SK-N-SH (cell line): ENCODE measurements at regions not wholly inside any gene's neighbourhood (a gene's known extent, or its start where the extent isn't known, plus 50 kb on each side); places are given as distances from the start of the nearest gene placed in this dataset.

Experiments used
- CTCF ChIA-PET: fragments of 300-600, 350-600 bp; formaldehyde crosslinking; extraction: SDS; loops from one replicate; lab custom pipeline; 2021; lab: Yijun Ruan, JAX
- POLR2A ChIA-PET: fragments of 350-600 bp; sonication (Branson Sonifier 250); formaldehyde crosslinking; extraction: SDS; loops from one replicate; lab custom pipeline; 2020; ENCODE audit warnings: antibody characterized with exemption, inconsistent platforms; lab: Yijun Ruan, JAX
- DNase-seq: peaks from one replicate; pipeline ENCODE4 v3.0.0; 2012
- H2AFZ ChIP-seq: fragments of 200-600 bp; sonication (generic); 2 replicates; pipeline ENCODE4 v1.8.1; 2016; ENCODE audit warnings: antibody characterized with exemption, mild to moderate bottlenecking, low read depth
- H3F3A ChIP-seq: fragments of 200-600 bp; sonication (generic); replicated peaks from 2 replicates; pipeline ENCODE3; 2016; ENCODE audit warnings: antibody characterized with exemption, mild to moderate bottlenecking; ENCODE audit not compliant: insufficient read depth
- H3K27ac ChIP-seq, 2 experiments: fragments of 200-500 bp in 1 of 2; fragments of 200-600 bp in 1 of 2; sonication (Bioruptor generic) in 1 of 2; sonication (generic), shearing (Covaris generic) in 1 of 2; 2 replicates each; pipeline versions ENCODE4 v1.5.1 to v1.6.1; 2014 to 2016; ENCODE audit warnings: low read depth in 2 of 2, inconsistent platforms in 1 of 2, low read length in 1 of 2, mild to moderate bottlenecking in 1 of 2, mixed read lengths in 1 of 2
- H3K27me3 ChIP-seq: fragments of 200-600 bp; sonication (generic), shearing (Covaris generic); 2 replicates; pipeline ENCODE4 v1.6.1; 2016; ENCODE audit warnings: mixed run types; ENCODE audit not compliant: insufficient read depth
- H3K36me3 ChIP-seq, 2 experiments: fragments of 200-500 bp in 1 of 2; fragments of 200-600 bp in 1 of 2; sonication (Bioruptor generic) in 1 of 2; sonication (generic) in 1 of 2; replicated peaks in 1 of 2; 2 replicates each; pipeline versions ENCODE3 to v1.5.1; 2014 to 2016; ENCODE audit warnings: low read length in 1 of 2, mild to moderate bottlenecking in 1 of 2; ENCODE audit not compliant: insufficient read depth in 2 of 2, control insufficient read depth in 1 of 2
- H3K4me1 ChIP-seq, 2 experiments: fragments of 200-500 bp in 1 of 2; fragments of 200-600 bp in 1 of 2; sonication (Bioruptor generic) in 1 of 2; sonication (generic), shearing (Covaris generic) in 1 of 2; 2 replicates each; pipeline versions ENCODE4 v1.5.1 to v1.6.1; 2014 to 2016; ENCODE audit warnings: low read depth in 1 of 2, low read length in 1 of 2, mixed run types in 1 of 2; ENCODE audit not compliant: insufficient read depth in 2 of 2, control insufficient read depth in 1 of 2
- H3K4me2 ChIP-seq: fragments of 200-600 bp; sonication (generic), shearing (Covaris generic); 2 replicates; pipeline ENCODE4 v1.6.1; 2017; ENCODE audit warnings: mixed run types
- H3K4me3 ChIP-seq, 2 experiments: fragments of 200-500 bp in 1 of 2; fragments of 200-600 bp in 1 of 2; sonication (Bioruptor generic) in 1 of 2; sonication (generic), shearing (Covaris generic) in 1 of 2; 2 replicates each; pipeline versions ENCODE4 v1.5.1 to v1.8.1; 2014 to 2016; ENCODE audit warnings: low read depth in 2 of 2, inconsistent platforms in 1 of 2, low read length in 1 of 2, mild to moderate bottlenecking in 1 of 2, mixed read lengths in 1 of 2, moderate library complexity in 1 of 2
- H3K79me2 ChIP-seq: fragments of 200-600 bp; sonication (generic); 2 replicates; pipeline ENCODE4 v1.8.1; 2017; ENCODE audit warnings: mild to moderate bottlenecking; ENCODE audit not compliant: insufficient read depth
- H3K9ac ChIP-seq: fragments of 200-600 bp; sonication (generic); 2 replicates; pipeline ENCODE4 v1.6.1; 2017; ENCODE audit warnings: mixed run types
- H3K9me2 ChIP-seq: fragments of 200-600 bp; sonication (generic); 2 replicates; pipeline ENCODE4 v1.6.1; 2017; ENCODE audit warnings: mixed run types
- H3K9me3 ChIP-seq: fragments of 200-600 bp; sonication (generic); 2 replicates; pipeline ENCODE4 v1.6.1; 2017; ENCODE audit warnings: mixed run types, mild to moderate bottlenecking, moderate library complexity
- H4K20me1 ChIP-seq: fragments of 200-600 bp; sonication (generic); 2 replicates; pipeline ENCODE4 v1.6.1; 2017; ENCODE audit warnings: mild to moderate bottlenecking, mixed run types; ENCODE audit not compliant: insufficient read depth
- CHD2 ChIP-seq: fragments of 150-350 bp; IDR thresholded peaks from 2 replicates; pipeline ENCODE4 v1.6.1; 2018; ENCODE audit warnings: low read length; ENCODE audit not compliant: partially characterized antibody
- CTCF ChIP-seq: fragments of 200-600 bp; sonication (generic); IDR thresholded peaks from 2 replicates; pipeline ENCODE4 v1.6.1; 2017; ENCODE audit warnings: antibody characterized with exemption, mild to moderate bottlenecking, moderate library complexity
- ELF1 ChIP-seq: IDR thresholded peaks from 2 replicates; pipeline ENCODE4 v1.4.0; 2012
- EP300 ChIP-seq, 2 experiments: IDR thresholded peaks; 2 replicates each; pipeline versions ENCODE4 v1.4.0 to v1.6.1; 2012; ENCODE audit warnings: borderline replicate concordance in 1 of 2, low read depth in 1 of 2, low read length in 1 of 2
- EZH2phosphoT487 ChIP-seq: fragments of 200-600 bp; sonication (generic); IDR thresholded peaks from 2 replicates; pipeline ENCODE4 v1.6.1; 2017; ENCODE audit warnings: low read depth, mixed run types, mild to moderate bottlenecking, antibody characterized with exemption, moderate library complexity, borderline replicate concordance
- FOSL2 ChIP-seq: IDR thresholded peaks from 2 replicates; pipeline ENCODE4 v1.4.0; 2012; ENCODE audit warnings: low read depth, mild to moderate bottlenecking, moderate library complexity, borderline replicate concordance
- FOXJ3 ChIP-seq: sonication (generic); formaldehyde crosslinking; IDR thresholded peaks from 2 replicates; pipeline ENCODE4 v1.5.1; 2020; ENCODE audit warnings: mild to moderate bottlenecking, missing genetic modification reagents
- FOXM1 ChIP-seq: IDR thresholded peaks from 2 replicates; pipeline ENCODE4 v1.4.0; 2012; ENCODE audit warnings: low read depth, mild to moderate bottlenecking
- GABPA ChIP-seq: IDR thresholded peaks from 2 replicates; pipeline ENCODE4 v1.4.0; 2012; ENCODE audit warnings: low read depth, mild to moderate bottlenecking
- GATA2 ChIP-seq: sonication (generic); formaldehyde crosslinking; IDR thresholded peaks from 2 replicates; pipeline ENCODE4 v1.5.0; 2020; ENCODE audit warnings: mild to moderate bottlenecking, missing genetic modification reagents
- IRF3 ChIP-seq: fragments of 150-350 bp; IDR thresholded peaks from 2 replicates; pipeline ENCODE4 v1.6.1; 2016; ENCODE audit warnings: mild to moderate bottlenecking, low read depth, low read length
- JUND ChIP-seq: IDR thresholded peaks from 2 replicates; pipeline ENCODE4 v1.4.0; 2012
- MAX ChIP-seq: IDR thresholded peaks from 2 replicates; pipeline ENCODE4 v1.4.0; 2012; ENCODE audit warnings: low read depth
- MEF2A ChIP-seq: IDR thresholded peaks from 2 replicates; pipeline ENCODE4 v1.4.0; 2012; ENCODE audit warnings: low read depth, borderline replicate concordance
- POLR2AphosphoS5 ChIP-seq: IDR thresholded peaks from 2 replicates; pipeline ENCODE4 v1.6.1; 2012; ENCODE audit warnings: low read depth, low read length
- RAD21 ChIP-seq: IDR thresholded peaks from 2 replicates; pipeline ENCODE4 v1.6.1; 2012; ENCODE audit warnings: mild to moderate bottlenecking, low read length
- RCOR1 ChIP-seq: fragments of 150-350 bp; IDR thresholded peaks from 2 replicates; pipeline ENCODE4 v1.6.1; 2017; ENCODE audit warnings: antibody characterized with exemption, low read length
- RFX5 ChIP-seq: IDR thresholded peaks from 2 replicates; pipeline ENCODE4 v1.6.1; 2012; ENCODE audit warnings: mild to moderate bottlenecking, improper control_type of control experiment, low read length
- RXRA ChIP-seq: IDR thresholded peaks from 2 replicates; pipeline ENCODE4 v1.4.0; 2012; ENCODE audit warnings: low read depth, mild to moderate bottlenecking, borderline replicate concordance
- SIN3A ChIP-seq: IDR thresholded peaks from 2 replicates; pipeline ENCODE4 v1.6.1; 2012; ENCODE audit warnings: low read depth, mild to moderate bottlenecking, low read length, moderate library complexity, borderline replicate concordance
- SMC3 ChIP-seq: IDR thresholded peaks from 2 replicates; pipeline ENCODE4 v1.6.1; 2012; ENCODE audit warnings: low read depth, low read length, improper control_type of control experiment
- TCF12 ChIP-seq: IDR thresholded peaks from 2 replicates; pipeline ENCODE4 v1.4.0; 2012
- TEAD4 ChIP-seq: IDR thresholded peaks from 2 replicates; pipeline ENCODE4 v1.4.0; 2012; ENCODE audit warnings: mild to moderate bottlenecking, borderline replicate concordance; ENCODE audit not compliant: insufficient read depth
- USF2 ChIP-seq: fragments of 150-350 bp; IDR thresholded peaks from 2 replicates; pipeline ENCODE4 v1.6.1; 2017; ENCODE audit warnings: antibody characterized with exemption, low read length, low read depth, borderline replicate concordance
- YY1 ChIP-seq: IDR thresholded peaks from 2 replicates; pipeline ENCODE4 v1.4.0; 2012; ENCODE audit warnings: low read depth, mild to moderate bottlenecking
- ZBTB33 ChIP-seq: IDR thresholded peaks from 2 replicates; pipeline ENCODE4 v1.4.0; 2012; ENCODE audit warnings: low read depth, borderline replicate concordance
- WGBS: methylation state at CpG from one replicate; pipeline ENCODE4 v1.1.6; 2017; ENCODE audit warnings: low lambda C conversion rate; 5-methylcytosine and 5-hydroxymethylcytosine counted together

- POLR2A ChIA-PET = no interaction called here
- TF ChIP-seq EZH2phosphoT487 = no peak
- TF ChIP-seq RAD21 = no peak
- no peak for TF ChIP-seq FOXM1
- TF ChIP-seq FOSL2 = peak; percentile 61; the same call in 1 of the 2 replicates
- no peak for TF ChIP-seq SIN3A
- peak; percentile 74 for TF ChIP-seq CTCF
- TF ChIP-seq GATA2 (CRISPR knock-in tag) = no peak
- 0 out of 2 replicates have a peak, but pooled peaks have one; percentile 30 for TF ChIP-seq MAX
- peak; percentile 48; the same call in 1 of the 2 replicates for TF ChIP-seq TCF12
- TF ChIP-seq ELF1 = no peak
- no peak for TF ChIP-seq CHD2
- no peak for TF ChIP-seq YY1
- no peak for TF ChIP-seq GABPA
- no peak for TF ChIP-seq USF2
- TF ChIP-seq ZBTB33 = no peak
- peak; percentile 77 for TF ChIP-seq JUND
- no peak for TF ChIP-seq IRF3
- no peak for TF ChIP-seq RCOR1
- TF ChIP-seq EP300 (IDR thresholded peaks at IDR 0.05; ENCODE audit: borderline replicate concordance in 1 of 2, low read depth in 1 of 2, low read length in 1 of 2) = no peak
- TF ChIP-seq RXRA = no peak
- TF ChIP-seq SMC3 = peak; percentile 12; the same call in 1 of the 2 replicates
- no peak for TF ChIP-seq MEF2A
- TF ChIP-seq RFX5 = no peak
- no peak for TF ChIP-seq FOXJ3 (CRISPR knock-in tag)
- TF ChIP-seq POLR2AphosphoS5 = no peak
- TF ChIP-seq TEAD4 = no peak
Observed at GRCh38 chr11:103609117-103610066, 427.0 kb upstream of the DDI1 start.

More at GRCh38 chr11:103609117-103610066, 427.0 kb upstream of the DDI1 start:
- WGBS = 48% methylated on average over 2 of the region's 2 CpGs
- DNase-seq = no peak
- Histone ChIP-seq H2AFZ (peak overlapping the region; percentile 52), H3K9me2 (no peaks in the 10 kb centered on the region), H3K9ac (no peak overlapping the region), H3K79me2 (no peaks in the 10 kb centered on the region), H3K36me3 (no peaks in the 10 kb centered on the region), H3K27ac (peak overlapping the region; percentile 26 to 51; a peak in 3 of 4 replicates), H3K9me3 (no peaks in the 10 kb centered on the region), H3K4me1 (peaks cover 0 to 5% of the 10 kb centered on the region in 2 experiments; a peak in 1 of 4 replicates), H4K20me1 (no peaks in the 10 kb centered on the region), H3K27me3 (no peaks in the 10 kb centered on the region), H3K4me3 (no peak overlapping the region), H3F3A (no peaks in the 10 kb centered on the region), H3K4me2 (no peak overlapping the region)
- CTCF ChIA-PET = interaction anchor here (0.5 to 1.2 kb wide), 5 partner anchors 8 to 1629 kb away, joined by 3 read pairs; no protein-coding TSS in a partner anchor
